Cardiac septum (tissue), 1 donor: ENCODE measurements at regions not wholly inside any gene's neighbourhood (a gene's known extent, or its start where the extent isn't known, plus 50 kb on each side); places are given as distances from the start of the nearest gene placed in this dataset.
"Not testable (repeated sequence)": the region's sequence is repeated elsewhere in the genome, so short reads cannot be mapped to it uniquely, and the experiment has no call there.

ENCODE experiments used
- DNase-seq: peaks from one replicate; pipeline ENCODE4 v3.0.0-alpha.2; 2020; ENCODE audit warnings: low spot score
- intact Hi-C: fragments of 100-400 bp; cut with DNase I; formaldehyde crosslinking; loops from one replicate; pipeline ENCODE4 v1.14.0; 2022
- donor health status: DM: no; HTN: no; CAD: no.

DNA sequence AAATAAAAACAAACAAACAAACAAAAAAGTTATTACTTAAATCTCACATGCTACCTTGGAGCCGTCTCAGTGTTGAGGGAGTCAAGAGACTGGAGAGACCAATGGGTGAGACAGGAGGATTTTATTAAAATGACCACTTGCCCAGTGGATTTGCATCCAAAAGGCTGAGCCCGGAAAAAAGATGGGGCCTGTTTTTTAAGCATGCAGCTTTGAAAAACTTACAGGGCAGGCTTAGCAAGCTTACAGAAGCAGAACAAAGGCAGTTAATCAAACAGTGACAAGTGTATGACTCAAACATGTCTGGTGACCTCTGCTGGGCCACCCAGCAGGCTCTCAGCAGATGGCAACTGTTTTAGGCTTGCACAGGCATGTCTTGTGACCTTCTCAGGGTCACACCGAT lies 82.5 kb downstream of the POTEH start:
- intact Hi-C loops, DNase-seq: not testable (repeated sequence)

DNA sequence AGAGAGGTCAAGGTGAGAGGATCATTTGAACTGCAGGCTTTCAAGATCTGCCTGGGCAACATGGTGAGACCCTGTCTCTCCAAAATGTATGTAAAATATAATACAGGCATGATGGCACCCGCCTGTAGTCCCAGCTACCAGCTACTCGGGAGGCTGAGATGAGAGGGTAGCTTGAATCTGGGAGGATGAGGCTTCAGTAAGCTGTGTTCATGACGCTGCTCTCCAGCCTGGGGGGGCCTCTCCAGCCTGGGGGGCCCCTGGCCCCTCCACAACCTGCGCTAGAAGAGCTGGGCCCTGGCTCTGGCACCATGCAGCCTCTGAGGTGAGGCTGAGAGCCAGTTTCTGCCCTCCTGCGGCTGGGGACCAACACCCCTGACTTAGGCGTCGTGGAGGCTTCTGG lies 85.3 kb downstream of the POTEH start:
- intact Hi-C loops, result not testable (repeated sequence)

GRCh38 chr22:15775670-15776669 lies 86.1 kb downstream of the POTEH start:
- intact Hi-C loops, DNase-seq: not testable (repeated sequence)

More for the DNA sequence above, 85.3 kb downstream of the POTEH start:
- not testable (repeated sequence) for DNase-seq

DNA sequence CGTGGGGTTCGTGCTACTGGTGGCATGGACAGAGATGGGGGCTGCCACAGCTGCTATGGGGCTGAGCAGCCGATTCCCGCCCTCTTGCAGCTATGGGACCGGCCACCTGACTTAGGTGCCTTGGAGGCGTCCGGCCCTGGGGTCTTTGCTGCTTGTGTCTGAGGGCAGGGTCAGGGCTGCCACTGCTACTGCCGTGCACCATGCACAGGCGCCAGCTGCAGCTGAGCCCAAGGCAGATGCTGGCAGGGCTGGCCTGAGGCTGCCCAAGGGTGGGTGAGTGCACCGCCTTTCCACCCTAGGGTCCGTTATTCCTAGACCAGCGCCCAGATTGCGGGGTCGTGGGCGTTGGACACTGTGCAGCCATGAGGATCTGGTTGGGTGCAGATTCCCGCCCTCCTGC lies 86.9 kb downstream of the POTEH start:
- DNase-seq, intact Hi-C loops: not testable (repeated sequence)

GRCh38 chr22:15777150-15777549 lies 87.3 kb downstream of the POTEH start:
- intact Hi-C loops, DNase-seq: not testable (repeated sequence)

- DNase-seq, intact Hi-C loops: not testable (repeated sequence)
Measured at GRCh38 chr22:15777557-15777956, 87.7 kb downstream of the POTEH start.

DNA sequence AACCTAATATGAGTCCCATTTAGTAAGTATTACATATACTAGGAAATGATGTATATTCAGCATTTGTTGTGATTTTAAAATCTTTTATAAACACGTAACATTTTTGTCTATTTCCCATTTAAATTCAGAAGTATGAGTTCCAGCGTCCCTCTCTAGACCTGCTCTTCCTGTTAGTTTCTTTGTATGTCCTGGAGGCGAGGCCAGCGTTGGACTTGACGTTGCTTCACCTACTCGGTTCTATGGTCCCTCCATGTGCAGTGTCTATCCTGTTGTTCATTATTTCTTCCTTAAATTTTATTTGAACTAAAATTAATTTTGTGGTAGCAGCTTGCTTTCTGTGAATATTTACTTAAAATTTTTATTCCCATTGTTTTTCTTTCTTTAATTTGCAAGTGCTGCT lies 88.5 kb downstream of the POTEH start:
- DNase-seq, intact Hi-C loops: not testable (repeated sequence)

GRCh38 chr22:15781652-15782051 lies 91.8 kb downstream of the POTEH start:
- intact Hi-C loops, DNase-seq: not testable (repeated sequence)

DNA sequence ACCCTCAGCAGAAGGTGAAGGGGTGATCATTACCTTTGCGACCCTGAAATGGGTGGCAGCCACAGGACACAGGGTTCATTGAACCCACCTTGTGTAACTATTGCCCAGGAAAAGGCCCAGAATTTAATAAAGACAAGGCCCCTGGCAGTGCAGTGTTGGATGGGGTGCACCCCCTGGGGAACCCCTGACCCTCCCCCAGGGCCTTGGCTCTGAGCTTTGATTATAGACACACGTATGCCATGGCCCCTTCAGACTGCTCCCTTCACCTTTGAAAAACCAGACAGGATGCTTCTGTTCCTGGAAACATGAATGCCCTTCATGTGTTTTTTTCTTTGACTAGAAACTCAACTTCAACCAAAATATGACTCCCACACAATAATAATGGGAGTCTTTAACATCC lies 93.1 kb downstream of the POTEH start:
- DNase-seq, intact Hi-C loops: not testable (repeated sequence)

DNA sequence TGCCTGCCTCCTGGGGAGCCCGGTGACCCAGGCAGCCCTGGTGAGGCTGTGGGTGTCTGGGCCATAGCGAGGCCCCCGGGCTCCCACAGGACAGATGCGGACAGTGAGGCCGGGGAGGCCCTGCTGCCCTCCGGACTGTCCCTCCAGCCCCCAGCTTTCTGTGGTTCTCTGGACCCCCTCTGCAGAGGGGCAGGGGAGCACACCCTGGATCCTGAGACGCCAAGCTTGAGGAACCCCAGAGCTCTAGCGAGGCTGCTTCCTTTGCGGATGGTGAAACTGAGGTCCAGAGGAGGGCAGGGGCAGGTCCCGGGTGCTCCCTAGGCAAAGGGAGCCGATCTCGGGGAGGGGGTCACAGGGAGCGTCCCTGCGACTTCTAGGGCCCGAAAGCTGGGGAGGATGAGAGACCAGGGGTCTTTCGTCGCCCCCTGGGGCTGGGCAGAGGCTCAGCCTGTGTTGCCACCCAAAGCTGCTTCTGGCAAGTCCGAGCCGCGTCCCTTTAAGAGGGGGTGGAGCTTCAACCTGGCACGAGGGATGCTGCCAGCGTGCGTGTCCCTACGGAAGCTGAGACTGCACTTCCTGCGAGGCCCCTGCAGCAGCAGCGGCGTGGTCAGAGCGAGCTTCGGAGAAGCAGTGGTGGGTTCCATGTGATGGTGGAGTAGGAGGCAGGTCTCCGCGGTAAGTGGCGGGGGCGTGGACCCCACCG lies 94.7 kb downstream of the POTEH start:
- intact Hi-C loops, DNase-seq: not testable (repeated sequence)

DNA sequence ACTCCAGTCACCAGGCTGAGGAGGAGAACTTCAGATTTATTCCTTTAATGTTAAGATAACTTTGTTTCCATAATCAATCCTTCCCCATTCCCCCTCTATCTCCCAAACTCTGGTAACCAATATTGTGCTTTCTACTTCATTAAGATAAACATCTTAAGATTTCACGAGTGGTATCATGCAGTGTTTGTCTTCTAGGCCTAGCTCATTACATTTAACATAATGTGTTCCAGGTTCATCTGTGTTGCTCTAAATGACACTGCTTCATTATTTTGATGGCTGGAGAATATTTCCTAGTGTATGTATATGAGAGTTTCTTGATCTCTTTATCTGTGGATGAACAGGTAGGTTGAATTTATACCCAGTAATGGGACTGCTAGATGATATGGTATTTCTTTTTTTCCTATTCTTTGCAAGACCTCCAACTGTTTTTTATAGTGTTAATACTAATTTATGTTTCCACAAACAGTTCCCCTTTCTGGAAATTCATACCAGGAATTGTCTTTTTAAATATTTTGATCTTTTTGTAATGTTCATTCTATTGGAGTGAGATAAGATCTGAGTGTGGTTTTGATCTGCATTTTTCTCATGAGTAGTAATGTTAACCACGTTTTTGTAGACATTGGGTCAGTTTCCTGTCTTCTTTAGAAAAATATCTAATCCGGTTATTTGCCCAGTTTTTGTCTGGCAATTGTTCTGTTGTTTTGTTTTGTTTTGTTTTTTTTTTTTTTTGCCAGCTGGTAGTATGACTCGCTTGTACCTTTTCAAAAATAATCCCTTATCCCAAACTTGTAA lies 97.3 kb downstream of the POTEH start:
- DNase-seq, intact Hi-C loops: not testable (repeated sequence)

GRCh38 chr22:15791557-15791956 lies 101.7 kb downstream of the POTEH start:
- DNase-seq, intact Hi-C loops: not testable (repeated sequence)

- DNase-seq, intact Hi-C loops: not testable (repeated sequence)
Measured at GRCh38 chr22:15799935-15800334, 110.1 kb downstream of the POTEH start.

DNA sequence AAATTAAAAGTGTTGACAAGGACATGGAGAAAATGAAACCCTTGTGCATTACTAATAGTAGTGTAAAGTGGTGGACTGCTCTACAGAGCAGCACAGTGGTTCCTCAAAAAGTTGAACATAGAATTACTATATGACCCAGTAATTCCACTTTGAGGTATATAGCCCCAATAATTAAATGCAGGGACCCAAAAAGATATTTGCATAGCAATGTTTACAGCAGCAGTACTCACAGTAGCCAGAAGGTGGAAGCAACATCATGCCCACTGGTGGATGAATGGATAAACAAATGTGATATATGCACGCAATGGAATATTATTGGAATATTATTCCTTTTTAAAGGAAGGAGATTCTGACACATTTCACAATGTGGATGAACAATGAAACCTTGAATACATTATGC lies 121.3 kb downstream of the POTEH start:
- intact Hi-C loops, DNase-seq: not testable (repeated sequence)

GRCh38 chr22:15815783-15816182 lies 126.0 kb downstream of the POTEH start:
- DNase-seq, intact Hi-C loops: not testable (repeated sequence)

DNA sequence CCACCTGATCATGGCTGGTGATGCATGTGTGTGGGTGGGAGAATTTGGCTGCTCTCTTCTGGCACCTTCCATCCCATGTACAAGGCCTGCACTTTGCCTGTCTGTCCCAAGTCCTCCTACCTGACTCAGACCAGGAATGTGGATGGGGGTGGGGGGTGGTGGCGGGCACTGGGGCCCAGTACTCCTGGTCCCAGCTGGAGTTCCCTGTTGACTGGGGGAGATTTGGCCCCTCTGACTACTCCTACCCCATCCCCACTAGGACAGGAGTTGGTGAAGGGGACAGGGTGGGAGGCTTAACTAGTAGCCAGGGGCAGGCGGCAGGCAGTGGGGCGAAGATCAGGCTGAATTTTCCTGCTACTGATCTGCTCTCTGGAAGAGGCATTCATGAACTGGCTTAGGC lies 126.6 kb downstream of the POTEH start:
- DNase-seq, result peak; percentile 43
- intact Hi-C loops, result not testable (repeated sequence)

- peak; percentile 44 for DNase-seq
- intact Hi-C loops, result not testable (repeated sequence)
Measured at GRCh38 chr22:15817264-15817663, 127.4 kb downstream of the POTEH start.

GRCh38 chr22:15819886-15820285 lies 130.1 kb downstream of the POTEH start:
- DNase-seq, intact Hi-C loops: not testable (repeated sequence)

DNA sequence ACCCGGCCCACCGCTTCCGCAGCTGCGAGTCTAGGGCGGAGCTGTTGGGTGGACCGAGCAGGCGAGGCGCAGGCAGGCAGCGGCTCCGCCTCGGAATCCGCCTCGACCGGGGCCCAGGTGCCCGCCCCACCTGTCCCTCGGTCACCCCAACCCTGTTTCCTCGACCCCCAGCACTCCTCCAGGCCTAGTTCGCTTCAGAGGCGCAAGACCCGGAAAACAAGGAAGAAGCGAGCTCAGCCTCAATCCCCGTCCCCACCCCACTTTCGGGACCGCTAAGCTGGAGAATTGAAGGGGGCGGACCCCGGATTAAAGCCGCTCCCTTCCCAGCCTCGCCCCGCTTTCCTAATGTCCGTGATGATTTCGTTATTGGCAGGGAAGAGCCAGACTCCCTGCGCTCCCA lies 131.3 kb downstream of the POTEH start:
- DNase-seq, intact Hi-C loops: not testable (repeated sequence)
